CMK (cell line): ENCODE measurements at regions not wholly inside any gene's neighbourhood (a gene's known extent, or its start where the extent isn't known, plus 50 kb on each side); places are given as distances from the start of the nearest gene placed in this dataset.
"Not testable (repeated sequence)": the region's sequence is repeated elsewhere in the genome, so short reads cannot be mapped to it uniquely, and the experiment has no call there.

Source experiments
- DNase-seq: peaks from one replicate; pipeline ENCODE4 v3.0.0-alpha.2; 2010; ENCODE audit warnings: low read depth

DNA sequence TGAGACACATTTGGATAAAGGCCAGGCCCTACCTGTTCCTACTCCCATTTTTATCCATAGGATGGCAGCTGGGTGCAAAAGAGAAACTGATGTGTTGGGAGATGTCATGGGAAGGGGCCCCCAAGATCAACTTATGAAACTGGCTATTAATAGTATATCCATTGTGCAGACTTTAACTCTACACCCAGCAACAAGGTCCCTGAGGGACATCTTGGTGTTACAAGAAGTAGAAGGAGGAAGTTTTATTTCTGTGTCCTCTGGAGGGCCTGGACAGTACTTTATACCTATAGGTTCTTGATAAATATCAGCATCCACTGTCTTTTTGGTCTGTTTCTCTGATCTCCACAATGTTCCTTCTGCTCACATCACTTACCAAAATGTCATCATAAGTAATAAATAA lies 84.6 kb downstream of the BTG1 start:
- DNase-seq, result no peak

DNA sequence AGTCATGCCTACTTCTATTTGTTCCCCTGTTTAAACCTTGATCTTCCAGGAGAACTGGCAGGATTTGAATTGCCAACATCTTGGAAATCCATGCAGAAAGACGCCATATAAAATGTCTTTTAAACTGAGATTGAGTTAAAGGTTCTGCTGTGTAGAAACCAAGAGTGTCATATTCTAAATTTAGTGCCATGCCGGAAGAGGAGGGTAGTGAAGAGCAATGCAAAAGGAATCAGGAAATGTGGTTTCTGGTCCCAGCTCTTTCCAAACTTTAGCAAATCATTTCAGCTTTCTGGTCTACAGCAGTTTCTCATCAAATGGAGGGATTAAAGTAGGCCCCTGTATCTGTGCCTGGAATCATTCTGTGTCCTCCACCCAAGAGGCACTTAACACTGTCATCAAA lies 85.7 kb downstream of the BTG1 start:
- DNase-seq, result no peak

DNA sequence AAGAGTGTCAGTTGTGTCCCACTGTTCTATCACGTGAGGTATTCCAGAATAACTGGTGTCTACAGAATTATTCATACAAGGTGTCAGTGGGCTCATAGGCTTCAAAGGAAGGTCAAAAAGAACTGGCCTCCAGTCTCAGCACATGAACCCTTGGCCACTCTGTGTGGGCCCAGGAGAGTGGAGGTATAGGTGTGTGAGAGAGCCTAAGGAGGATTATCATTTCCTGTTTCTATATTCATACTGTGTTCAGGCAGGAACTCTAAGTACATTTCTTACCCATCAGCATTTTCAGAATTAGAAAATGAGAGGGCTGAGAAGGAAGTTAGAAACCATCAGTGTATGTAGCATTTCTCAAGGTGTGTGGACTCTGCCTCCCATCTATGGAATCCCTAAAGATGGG lies 87.0 kb downstream of the BTG1 start:
- no peak for DNase-seq

DNA sequence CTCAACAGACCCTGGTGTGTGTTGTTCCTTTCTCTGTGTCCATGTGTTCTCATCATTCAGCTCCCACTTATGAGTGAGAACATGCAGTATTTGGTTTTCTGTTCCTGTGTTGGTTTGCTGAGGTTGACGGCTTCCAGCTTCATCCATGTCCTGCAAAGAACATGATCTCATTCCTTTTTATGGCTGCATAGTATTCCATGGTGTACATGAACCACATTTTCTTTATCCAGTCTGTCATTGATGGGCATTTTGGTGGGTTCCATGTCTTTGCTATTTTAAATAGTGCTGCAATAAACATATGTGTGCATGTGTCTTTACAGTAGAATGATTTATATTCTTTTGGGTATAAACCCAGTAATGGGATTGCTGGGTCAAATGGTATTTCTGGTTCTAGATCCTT lies 88.9 kb downstream of the BTG1 start:
- DNase-seq, result not testable (repeated sequence)

DNA sequence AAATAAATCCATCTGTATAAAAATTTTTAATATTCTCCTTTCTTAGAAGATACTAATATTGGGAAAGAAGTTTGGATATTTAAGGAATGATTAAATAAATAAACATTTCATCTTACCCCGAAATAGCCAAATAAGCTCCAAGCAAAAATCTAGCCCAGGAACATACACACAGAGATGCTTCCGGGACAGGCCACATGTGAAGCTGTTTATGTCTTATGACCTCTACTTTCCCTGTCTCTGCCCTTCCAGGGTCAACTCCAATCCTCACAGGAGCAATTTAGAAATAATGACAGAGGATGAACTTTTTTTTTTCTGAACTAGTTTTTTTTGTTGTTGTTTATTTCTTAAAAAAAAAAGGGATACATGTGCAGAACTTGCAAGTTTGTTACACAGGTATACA lies 89.4 kb downstream of the BTG1 start:
- DNase-seq, result no peak

DNA sequence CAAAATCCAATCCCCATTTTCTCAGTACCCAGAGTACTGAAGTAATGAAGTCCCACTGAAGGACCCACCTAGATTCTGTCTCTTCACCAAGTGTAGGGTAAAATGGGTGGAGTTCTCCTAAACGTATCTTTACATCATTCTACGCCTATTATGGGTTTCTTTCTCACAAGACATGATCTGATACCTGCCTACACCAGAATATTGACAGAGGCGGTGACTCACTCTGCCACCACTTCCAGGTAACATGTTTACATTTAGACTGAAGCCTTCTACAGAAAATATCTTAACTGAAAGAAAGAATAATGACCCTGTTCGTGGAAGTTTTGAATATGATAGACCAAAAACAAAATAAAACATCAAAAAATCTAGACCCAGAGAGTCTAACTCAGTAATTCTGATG lies 89.8 kb downstream of the BTG1 start:
- DNase-seq, result no peak

DNA sequence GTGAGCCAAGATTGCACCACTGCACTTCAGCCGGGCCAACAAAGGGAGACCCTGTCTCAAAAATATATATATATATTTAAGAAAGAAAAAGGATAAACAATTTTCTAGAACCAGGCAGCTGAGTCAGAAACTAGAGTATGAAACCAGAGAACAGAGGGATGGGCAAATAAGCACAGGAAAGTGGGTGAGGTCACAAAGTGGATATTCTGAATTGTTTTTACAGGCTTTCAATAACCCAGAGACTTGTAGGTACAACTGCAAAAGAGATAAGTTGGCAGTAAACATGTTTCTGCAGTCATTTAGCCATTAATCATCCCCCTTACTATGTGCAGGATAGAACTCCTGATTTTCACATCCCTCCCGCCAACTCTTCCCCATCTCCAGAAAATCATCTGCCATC lies 94.2 kb downstream of the BTG1 start:
- no peak for DNase-seq

DNA sequence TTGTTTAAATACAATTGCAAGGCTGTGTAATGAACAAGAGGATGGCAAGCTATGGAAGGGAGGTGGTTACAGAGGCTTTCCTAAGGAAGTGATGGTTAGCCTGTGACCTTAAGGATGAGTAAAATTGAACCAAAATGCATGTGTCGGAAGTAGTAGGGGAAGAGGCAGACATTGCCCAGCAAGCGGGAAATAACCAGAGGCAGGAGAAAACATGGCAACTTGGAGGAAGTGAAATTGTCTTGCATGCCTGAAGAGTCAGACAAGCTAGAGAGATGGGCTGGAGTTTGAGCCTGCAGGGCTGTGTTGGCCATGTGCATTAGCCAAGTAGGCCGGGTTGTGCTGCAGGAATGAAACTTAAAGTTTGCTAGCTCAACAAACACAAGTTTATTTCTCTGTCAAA lies 96.2 kb downstream of the BTG1 start:
- DNase-seq, result no peak

DNA sequence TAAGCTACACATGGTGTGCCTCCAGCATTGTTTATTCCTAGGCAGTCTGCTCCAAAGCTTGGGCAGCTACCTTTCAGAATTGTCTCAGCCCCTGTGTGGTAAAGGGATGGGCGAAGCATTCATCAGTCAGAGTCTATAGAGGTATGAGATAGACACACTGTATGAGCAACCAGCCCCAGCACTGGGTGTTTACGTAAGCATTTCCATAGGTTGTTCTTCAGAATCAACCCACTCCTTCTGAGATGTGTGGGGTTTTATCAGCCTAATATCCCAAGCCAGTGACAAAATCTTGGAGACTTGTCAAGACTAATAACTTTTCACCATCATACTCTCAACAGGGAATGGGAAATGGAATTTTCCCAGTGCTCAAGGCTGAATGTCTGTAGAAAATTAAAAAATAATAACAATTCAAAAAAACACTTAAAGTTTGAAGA lies 98.2 kb downstream of the BTG1 start:
- no peak for DNase-seq

DNA sequence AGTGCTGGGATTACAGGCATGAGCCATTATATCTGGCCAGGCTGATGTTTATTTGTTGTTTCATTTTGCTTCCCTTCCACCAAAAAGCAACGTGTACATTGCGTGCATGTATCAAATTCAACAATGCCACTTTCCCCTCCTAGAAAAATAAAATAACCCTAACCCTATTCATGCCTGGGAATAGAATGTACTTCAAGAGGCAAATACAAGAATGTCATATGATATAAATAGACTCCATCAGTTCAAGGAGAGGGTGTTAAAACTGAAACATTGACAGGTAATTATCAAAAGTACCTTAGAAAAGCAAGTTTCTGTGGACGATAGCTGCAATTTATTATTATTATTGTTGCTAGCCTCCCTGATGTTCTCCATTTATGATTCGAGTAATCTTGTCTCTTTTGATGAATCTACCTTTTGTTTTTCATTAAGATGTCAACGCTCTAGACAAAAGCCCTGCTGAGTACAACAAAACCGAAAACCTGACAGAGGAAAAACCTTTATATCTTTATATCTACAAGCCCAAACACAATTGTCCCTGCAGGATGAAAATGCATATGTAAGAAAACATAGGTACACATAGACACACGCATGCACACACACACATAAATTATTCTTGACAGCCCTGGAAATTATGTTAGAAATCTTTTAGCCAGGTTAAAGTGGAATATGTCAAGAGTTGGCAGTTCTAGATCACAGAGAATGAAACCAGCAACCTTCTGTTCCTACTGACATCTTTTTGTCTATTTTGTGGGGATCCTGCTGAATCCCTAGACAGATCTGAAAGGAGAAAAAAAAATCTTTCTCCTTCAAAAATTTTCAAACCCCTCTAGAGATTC lies 98.9 kb downstream of the BTG1 start:
- no peak for DNase-seq

DNA sequence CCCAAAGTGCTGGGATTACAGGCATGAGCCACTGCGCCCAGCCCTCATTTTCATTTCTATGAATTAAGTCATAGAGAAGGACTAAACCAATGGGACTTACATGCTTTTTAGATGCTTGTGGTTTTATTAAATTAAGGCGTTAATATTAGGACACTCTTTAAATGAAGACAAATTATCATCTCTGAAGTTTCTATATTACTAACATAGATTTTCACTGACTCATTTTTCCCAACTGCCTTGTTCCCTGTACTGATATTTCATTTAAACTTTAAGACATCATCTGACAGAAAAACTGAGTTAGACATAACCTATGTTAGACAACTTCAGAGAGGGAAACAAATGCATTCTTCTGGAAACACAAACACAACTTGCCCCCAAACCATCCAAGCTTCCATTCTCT lies 99.8 kb downstream of the BTG1 start:
- DNase-seq, result no peak

DNA sequence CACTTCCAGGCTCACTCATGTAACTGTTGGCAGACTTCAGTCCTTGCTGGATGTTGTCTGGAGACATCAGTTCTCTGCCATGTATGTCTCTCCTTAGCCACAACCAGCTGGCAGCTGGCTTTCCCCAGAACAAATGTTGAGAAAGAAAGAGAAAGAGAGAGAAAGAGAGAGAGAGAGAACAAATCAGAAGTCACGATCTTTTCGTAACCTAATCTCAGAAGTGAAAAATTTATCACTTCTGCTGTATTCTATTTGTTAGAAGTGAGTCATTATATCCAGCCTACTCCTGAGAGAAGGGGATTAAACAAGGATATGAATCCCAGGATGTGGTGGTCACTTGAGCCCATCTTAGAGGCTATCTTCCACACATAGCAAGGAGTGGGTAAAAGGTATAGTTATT lies 101.2 kb downstream of the BTG1 start:
- no peak for DNase-seq

DNA sequence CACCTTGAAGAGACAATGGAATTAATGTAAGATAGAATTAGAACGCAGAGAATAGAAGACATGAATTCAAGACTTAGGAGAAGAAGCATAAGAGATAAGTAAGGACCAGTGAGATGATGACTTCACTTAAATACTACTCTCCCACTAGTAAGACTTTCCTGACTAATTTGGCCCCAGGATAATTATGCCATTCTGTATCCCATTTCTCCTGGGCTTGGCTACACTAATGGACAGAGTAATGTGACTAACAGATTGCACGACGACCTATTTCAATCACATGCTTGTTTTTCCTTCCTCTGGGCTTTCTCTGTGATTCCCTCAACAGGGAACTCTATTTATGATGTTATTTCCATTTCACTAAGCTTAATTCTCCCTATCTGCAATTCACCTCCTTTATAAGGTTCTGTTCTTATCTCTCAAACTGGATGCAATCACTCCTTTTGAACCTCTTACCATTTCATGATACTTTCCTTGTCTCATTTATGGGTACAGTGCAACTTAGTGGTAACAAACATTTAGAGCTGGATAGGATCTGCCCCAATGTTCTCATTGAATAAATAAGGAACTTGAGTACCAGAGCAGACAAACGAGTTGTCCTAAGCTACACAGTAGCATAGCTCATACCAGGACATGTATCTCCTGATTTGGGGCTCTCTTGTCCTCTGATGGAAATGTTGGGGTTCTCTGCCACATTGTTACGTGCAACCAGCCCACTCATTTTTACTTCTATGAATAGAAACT lies 102.7 kb downstream of the BTG1 start:
- DNase-seq, result no peak

DNA sequence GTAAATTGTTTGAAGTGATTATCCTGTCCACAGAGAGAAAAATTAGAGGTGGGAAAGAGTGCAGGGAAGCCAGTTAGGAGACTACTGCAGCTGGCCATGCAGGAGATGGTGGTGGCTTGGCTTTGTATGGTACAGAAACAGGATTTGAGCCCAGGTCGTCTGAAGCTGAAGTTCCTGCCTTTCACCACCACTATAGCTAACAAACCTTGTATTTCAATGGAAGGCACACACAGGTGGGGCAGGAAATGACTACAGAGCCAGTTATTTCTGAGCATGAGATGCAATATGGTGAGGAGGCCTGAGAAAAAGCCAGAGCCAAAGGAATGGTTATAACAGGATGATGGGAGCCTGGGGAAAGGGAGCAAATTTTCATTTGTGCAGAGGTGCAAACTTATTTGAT lies 103.9 kb downstream of the BTG1 start:
- DNase-seq, result no peak

DNA sequence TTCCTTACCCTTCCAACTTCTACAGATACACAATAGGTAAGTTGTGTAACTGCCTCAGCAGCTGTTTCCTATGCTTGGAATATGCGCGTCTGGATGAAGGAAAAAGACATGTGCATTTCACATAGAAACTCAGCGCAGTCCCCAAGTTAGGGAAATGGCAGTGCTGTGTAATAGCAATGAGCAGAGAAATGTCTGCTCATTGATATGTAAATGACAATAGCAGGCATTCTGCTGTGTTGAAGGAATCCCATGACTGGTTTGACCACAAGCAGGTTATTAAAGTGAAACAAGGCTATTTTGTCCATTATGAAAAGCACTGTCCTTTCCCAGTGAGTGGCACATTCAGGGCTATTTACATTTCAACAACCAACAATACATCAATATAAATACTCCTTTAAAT lies 106.6 kb downstream of the BTG1 start:
- no peak for DNase-seq

DNA sequence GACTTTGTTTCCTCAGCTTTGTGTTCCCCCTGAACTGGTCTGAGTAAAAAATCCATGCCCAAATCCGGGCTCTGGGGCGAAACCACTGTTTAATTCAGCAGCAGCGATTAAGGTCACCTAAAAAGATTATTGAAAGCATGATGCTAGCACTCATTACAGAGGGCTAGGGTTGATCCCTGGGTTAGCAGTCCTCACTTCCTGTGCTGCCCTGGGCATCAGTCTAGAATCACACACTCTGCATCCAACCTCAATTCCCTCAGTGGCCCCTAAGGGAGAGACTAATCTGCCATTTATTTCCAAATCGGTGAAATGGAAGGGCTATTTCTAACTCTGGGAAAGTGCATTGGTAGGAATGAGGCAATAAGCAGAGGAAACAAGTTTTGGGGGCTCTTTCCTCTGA lies 107.2 kb downstream of the BTG1 start:
- no peak for DNase-seq

DNA sequence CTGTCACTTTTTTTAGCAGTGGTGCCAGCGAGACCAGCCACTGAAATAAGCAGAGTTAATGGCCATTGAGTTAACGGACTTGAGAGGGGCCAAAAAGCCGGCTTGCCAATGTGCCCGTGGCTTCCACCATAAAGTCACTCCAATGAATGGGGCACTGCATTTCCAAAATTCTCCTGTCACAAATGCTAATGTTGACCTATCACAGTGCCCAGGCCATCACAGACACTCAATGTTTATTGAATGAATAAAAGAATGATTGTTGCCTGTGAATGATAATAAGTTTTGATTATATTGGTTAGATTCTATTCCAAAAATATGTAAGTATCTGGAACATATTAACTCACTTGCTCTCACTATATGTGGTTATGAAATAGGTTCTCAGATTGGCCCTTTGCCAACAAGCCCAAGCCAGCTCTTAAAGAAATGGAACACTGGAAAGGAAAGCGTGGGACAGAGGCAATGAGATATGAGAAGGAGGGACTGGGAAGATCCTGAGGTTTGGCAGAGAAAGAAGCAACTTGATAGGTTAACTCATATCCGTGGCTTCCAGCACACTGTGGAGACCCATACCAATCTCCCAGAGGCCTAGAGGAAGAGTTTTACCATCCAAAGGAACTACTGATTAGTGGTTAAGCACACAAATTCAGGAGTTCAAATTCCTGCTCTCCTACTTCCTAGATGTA lies 108.7 kb downstream of the BTG1 start:
- DNase-seq, result no peak

DNA sequence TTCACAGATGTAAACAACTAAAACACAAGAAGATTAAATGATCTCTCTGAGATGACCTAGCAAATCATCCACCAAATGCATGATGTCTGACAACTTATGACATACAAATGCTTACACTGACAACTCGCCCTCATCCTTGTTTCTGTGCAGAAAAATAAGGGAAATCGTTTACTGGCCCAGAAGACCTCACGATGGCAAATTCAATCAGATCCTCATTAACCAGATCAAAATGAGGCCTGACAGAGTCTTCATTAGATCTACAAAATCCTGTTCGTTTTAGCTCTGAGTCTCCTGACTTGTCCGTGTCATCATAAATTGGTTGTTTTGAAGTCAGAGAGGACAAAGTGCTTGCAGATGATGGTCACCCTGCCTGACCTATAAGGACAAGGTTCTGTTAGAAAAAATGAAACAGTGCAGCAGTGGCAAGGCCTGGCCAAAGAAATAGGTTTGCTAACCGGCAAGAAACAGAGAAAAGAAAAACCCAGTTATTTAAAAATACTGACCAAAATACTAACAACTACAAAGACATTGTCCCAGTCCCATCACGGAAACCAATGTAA lies 109.5 kb downstream of the BTG1 start:
- no peak for DNase-seq

DNA sequence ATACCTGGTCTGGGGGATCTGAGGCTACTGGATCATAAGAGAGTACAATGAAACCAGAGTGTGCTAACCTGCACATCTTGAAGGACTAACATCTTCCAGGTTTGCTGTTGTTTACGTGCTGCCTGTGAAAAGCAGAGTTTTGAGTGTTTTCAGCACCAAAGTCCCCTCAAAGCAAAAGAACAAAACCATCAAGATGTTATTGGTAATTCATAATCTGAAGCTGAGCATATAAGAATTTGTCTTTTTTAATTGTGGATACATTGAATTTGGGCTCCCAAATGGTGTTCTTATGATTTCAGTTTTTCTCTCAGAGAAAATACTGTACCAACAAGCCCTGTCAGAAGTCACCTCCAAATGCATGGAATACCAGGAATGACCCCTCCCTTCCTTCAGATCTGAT lies 110.2 kb downstream of the BTG1 start:
- DNase-seq, result no peak

DNA sequence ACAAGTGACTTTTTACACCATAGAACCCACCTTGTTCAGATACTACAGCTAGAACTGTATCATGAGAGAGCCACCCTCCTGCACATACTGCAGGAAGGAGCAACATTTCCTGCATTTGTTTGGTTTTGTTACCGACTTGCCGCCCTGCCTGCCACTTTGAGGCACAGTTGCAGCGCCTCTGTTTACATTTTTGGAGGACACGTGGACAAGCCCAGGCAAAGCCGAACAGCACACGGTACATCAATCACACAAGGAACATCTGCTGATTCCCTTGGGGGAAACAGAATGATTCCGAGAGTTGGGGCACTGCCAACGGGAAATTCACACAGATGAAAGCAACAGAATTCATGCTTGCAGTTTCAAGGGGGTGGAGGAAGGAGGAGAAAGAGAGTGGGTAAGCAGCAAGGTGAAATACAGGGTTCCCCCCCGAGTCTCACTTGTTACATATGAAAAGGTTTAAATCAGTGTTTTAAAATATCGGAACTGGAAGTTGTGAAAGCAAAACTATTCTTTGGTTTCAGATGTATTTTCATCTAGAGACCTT lies 110.7 kb downstream of the BTG1 start:
- DNase-seq, result no peak

DNA sequence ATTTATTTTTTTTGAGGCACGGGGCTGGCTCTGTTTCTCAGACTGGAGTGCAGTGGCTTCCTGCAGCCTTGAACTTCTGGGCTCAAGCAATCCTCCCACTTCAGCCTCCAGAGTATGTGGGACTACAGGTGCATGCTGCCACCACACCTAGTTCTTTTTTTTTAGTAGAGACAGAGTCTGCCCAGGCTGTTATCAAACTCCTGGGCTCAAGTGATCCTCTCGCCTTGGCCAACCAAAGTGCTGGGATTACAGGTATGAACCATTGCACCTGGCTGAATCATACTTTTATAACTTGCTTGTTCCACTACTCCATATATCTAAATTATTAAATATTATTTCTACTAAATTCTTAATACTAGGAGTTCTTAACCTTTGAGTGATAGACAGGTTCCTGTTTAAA lies 111.6 kb downstream of the BTG1 start:
- DNase-seq, result no peak

DNA sequence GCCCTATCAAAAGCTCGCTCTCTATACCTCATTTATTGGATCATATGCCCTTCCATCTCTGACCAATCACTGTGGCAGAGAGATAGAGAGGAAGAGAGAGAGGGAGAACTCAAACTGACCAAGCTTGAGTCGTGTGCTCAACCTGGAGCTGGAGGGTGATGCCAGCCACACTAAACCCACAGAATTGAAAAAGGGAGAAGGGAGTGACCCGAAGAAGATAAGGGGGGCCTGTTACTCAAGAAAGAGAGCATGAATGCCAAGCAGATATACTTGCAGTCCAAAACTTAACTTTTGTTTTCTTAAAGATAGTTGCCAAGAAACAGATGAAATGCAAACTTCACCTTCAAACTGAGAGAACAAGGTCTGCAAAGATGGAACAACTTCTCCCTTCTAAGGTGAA lies 112.7 kb downstream of the BTG1 start:
- DNase-seq, result no peak

DNA sequence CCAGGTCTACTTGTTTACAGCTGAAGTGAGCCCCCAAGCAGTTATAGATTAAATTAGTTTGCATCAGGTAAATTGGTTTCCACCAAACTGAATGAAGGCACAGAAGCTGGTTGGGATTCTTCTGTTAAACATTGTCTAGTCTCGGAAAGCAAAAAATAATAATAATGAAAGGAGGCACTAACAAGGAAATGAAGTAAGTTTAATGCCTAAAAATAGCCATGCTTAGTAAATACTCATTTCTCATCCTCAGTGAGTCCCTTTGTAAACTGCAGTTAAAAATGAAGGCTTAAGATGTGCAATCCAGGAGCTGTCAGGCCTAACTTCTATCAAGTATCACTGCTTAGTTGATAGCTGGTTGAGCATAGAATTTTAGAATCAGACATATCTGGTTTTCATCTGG lies 113.5 kb downstream of the BTG1 start:
- DNase-seq, result no peak
